GM21825 (cell line): ENCODE measurements at regions not wholly inside any gene's neighbourhood (a gene's known extent, or its start where the extent isn't known, plus 50 kb on each side); places are given as distances from the start of the nearest gene placed in this dataset.
A peak's percentile ranks its signal among the peaks of the same experiment; 100 is the strongest.
"Not testable (repeated sequence)": the region's sequence is repeated elsewhere in the genome, so short reads cannot be mapped to it uniquely, and the experiment has no call there.

Experiments used
- ATAC-seq: cut with Tn5 transposase; IDR thresholded peaks from one replicate; pipeline ENCODE4 v1.9.1; 2021; ENCODE audit warnings: mild to moderate bottlenecking, moderate library complexity; ENCODE audit not compliant: unreplicated experiment

DNA sequence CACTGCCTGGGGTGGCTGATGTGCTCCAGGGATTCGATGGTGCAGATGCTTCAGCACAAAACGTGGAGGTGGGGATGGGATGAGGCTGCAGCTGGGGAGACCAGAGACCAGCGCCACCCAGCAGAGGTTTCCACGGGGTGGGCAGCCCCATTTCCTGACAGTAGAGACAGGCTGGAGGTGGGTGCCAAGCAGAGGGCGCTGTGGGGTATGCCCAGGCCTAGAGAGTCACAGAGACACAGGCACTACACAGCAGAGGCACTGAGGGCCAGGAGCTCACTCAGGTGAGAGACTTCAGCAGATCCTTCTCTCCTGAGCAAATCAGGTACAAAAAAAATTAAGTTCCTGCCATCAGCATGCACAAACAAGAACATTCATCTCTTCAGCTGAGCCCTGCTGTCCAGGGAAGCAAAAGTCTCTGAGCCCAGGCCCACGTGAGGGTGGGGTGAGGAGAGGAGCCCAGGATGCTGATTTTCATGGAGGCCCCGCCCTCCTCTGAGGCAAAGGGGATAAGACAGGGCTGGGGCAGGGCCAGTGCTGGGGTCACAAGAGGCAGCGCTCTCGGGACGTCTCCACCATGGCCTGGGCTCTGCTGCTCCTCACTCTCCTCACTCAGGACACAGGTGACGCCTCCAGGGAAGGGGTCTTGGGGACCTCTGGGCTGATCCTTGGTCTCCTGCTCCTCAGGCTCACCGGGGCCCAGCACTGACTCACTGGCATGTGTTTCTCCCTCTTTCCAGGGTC is 53.1 kb downstream of the GGTLC2 start:
- ATAC-seq, result no peak

DNA sequence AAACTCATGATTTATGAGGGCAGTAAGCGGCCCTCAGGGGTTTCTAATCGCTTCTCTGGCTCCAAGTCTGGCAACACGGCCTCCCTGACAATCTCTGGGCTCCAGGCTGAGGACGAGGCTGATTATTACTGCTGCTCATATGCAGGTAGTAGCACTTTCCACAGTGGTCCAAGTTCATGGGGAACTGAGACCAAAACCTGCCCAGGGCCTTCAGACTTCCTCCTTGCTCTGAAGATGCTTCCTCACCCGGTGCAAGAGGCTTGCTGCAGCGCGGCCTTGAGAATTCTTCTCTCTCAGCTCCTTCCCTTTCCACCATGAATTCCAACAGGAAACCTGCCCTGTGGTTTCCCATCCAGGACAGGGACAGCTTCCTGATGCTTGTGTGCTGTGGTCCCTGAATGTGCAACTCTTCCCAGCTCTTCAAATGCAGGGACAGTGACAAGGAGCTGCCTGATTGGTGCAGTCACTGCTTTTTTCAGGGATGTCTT is 53.9 kb downstream of the GGTLC2 start:
- no peak for ATAC-seq

DNA sequence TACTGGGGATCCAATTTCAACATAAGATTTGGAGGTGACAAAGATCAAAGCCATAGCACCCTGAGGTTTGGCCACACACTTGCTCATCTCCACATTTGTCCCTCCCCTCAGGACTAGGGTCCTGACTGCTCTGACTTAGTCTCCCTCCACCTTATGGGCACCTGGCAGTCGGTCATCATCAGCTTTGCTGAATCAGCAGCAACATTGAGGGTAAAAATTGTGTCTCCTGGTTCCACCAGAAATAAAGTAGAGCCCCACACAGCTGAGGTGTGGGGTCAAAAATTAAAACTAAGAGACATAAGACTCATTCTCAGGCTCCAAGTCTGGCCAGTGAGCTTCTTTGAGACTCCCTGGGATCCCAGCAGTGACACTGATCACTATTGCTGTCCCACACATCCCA is 56.2 kb downstream of the GGTLC2 start:
- no peak for ATAC-seq

GRCh38 chr22:22701557-22701956 is 57.1 kb downstream of the GGTLC2 start:
- not testable (repeated sequence) for ATAC-seq

- ATAC-seq, result no peak
Measured at GRCh38 chr22:22702237-22703202, 58.1 kb downstream of the GGTLC2 start.

- ATAC-seq, result no peak
Measured at GRCh38 chr22:22703203-22703570, 58.8 kb downstream of the GGTLC2 start.

DNA sequence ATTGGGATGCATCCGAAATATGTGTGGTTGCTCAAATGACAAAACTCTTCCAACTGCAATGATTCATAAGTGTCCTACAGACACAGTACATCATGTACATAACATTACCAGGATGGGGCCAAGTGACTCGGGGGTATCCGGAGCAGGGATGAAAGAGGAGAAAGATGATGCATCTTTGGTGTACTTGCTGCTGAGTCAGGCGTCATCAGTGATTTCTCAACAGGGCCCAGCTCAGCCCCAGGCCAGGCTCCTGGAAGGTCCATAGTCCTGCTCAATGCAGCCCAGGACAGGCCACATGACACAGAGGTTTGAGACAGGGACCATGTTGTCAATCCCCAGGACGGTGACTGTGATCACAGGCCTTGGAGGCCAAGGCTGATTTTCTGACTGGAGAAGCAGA is 59.3 kb downstream of the GGTLC2 start:
- no peak for ATAC-seq

GRCh38 chr22:22704156-22704946 is 59.9 kb downstream of the GGTLC2 start:
- ATAC-seq, result no peak

GRCh38 chr22:22705328-22706100 is 61.1 kb downstream of the GGTLC2 start:
- no peak for ATAC-seq

DNA sequence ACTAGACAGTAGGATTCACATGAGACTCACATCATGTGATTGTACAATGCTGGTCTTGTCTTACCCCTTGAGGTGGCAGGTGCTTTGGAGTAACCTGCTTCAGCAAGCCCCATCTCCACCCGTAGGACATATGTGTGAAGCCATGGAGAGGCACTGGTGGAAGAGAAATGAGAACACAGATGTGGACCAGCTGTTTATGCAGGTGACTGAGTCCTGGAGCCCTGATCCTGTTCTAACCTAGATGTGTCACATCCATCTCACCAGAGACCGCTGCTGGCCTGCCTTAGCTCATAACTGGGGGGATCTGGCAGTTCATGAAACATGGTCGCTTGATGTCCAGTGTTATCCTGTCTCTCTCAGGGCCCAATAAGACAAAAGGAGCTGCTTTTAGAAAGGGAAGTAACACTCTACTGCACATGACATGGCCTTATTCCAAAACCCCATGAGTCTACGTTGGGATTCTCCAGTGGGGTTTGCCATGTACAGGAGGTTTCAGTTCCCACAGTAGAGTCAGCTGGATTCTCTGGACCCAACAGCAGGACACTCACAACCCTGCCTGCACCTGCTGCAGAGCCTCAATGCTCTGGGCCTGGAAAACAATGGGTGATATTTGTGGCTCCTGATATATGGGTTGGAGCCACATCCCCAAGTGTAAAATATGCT is 62.0 kb downstream of the GGTLC2 start:
- ATAC-seq, result no peak

DNA sequence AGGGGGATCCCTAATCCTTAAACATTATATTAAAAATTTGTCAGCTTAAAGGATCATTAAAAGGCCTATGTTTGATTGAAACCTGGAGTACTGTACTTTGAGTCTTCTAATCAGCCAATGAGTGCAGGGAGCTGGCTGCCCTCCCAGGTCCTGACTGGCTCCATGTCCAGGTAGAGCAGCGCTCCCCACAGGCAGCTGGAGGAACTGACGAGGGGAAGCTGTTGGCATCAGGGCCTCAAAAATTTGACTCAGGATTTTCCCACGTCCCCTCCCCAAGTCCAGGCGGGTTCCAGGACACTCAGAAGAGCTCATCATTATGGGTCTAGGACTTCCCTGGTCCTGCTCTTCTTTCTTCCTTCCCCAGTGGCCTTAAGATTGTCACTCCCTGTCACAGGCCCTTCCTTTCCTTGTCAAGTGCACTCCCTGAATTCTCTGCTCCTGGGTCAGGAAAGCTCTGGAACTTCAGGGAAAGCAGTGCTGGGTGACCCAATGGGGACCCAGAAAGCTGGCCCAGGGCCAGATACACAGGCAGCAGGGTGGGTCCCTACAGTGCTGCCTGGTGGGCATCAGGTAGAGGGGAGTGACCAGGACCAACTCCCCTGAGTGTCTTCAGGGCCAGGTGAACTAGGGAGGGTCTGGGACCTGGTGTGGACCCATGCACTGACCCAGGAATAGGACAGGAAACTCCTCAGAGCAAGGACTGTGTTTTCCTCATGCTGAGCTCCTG is 65.5 kb downstream of the GGTLC2 start:
- ATAC-seq, result no peak

DNA sequence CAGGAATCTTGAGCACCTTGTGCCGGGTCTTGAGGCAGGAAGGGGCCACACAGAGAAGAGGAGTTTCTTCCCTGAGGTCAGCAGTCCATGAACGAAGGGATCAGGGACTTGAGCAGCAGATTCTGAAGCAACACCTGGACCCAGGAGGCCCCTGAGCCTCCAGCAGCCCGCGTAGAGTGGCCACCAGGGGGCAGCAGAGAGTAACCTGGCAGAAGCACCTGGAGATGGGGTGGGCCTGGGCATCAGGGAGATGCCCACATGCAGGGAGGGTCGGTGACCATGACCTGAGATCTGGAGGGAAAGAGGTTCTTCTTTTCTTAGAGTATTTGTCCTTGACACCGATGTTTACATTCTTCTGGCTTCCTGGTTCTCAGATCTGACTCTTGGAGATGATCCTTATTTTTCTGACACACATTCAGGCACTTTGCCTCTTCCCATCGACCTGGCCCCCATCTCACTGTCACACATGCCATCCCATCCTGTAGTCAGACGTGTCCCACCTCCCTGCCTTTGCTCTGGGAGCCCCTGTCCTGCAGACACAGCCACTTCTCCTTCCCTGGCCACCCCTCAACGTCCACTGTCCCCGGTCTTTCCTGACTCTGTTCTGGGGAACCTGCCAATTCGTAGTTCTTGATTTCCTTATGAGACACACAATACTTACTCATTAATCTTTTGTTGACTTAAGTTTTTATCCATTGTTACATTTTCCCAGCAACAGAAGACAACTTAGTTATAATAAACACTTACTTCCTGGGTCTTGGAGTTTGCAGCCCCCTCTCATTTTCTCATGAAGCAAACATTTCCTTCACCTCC is 66.5 kb downstream of the GGTLC2 start:
- ATAC-seq, result no peak

DNA sequence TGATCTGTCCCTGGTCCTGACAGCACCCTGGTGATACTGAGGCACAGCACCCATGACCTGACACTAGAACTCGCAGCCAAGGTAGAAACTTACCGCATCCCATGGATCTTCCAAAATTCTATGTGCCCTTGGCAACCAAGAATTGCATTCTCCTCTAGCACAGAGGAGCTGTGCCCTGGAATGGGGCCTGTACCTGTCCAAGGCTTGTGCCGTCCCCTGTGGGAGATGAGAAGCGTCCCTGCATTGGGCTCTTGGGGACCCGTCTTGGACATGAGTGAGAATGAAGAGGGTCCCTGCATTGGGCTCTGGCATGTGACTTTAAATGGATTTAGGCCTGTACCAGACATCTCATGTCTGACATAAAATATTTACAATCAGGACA is 67.1 kb downstream of the GGTLC2 start:
- no peak for ATAC-seq

DNA sequence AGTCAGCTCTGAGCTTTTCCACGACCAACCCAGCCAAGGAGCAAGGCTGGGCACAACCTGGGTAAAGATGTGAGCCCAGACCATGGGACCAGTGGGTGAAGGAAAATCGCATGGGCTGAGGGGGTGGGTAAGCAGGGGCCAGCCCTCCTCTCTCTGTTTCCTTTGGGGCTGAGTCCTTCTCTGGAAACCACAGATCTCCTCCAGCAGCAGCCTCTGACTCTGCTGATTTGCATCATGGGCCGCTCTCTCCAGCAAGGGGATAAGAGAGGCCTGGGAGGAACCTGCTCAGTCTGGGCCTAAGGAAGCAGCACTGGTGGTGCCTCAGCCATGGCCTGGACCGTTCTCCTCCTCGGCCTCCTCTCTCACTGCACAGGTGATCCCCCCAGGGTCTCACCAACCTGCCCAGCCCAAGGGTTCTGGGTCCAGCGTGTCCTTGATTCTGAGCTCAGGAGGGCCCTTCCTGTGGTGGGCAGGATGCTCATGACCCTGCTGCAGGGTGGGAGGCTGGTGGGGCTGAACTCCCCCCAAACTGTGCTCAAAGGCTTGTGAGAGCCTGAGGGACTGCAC is 67.8 kb downstream of the GGTLC2 start:
- ATAC-seq, result no peak

GRCh38 chr22:22712666-22713365 is 68.4 kb downstream of the GGTLC2 start:
- no peak for ATAC-seq

- ATAC-seq, result no peak
Measured at GRCh38 chr22:22713416-22713815, 69.0 kb downstream of the GGTLC2 start.

- peak; percentile 44 for ATAC-seq
Measured at GRCh38 chr22:22714600-22715335, 70.4 kb downstream of the GGTLC2 start.
